Fibroblast of the aortic adventitia (primary cell): ENCODE measurements at regions not wholly inside any gene's neighbourhood (a gene's known extent, or its start where the extent isn't known, plus 50 kb on each side); places are given as distances from the start of the nearest gene placed in this dataset.

Experiments
- DNase-seq: peaks from one replicate; pipeline ENCODE4 v3.0.0-alpha.2; 2010; ENCODE audit warnings: low read depth
- H3K4me3 ChIP-seq: 2 replicates; pipeline ENCODE4 v1.5.1; 2011; ENCODE audit warnings: low read depth, mild to moderate bottlenecking, control low read depth, low read length, moderate library complexity
- TF ChIP-seq, protein P1 (sequence below): IDR thresholded peaks from 2 replicates; pipeline ENCODE4 v1.5.1; 2011; ENCODE audit warnings: mild to moderate bottlenecking, low read length, control low read depth, inconsistent platforms; ENCODE audit not compliant: insufficient read depth

- no peak for DNase-seq
Measured at GRCh38 chr20:40393197-40394079, 295.6 kb downstream of the MAFB start.

DNA sequence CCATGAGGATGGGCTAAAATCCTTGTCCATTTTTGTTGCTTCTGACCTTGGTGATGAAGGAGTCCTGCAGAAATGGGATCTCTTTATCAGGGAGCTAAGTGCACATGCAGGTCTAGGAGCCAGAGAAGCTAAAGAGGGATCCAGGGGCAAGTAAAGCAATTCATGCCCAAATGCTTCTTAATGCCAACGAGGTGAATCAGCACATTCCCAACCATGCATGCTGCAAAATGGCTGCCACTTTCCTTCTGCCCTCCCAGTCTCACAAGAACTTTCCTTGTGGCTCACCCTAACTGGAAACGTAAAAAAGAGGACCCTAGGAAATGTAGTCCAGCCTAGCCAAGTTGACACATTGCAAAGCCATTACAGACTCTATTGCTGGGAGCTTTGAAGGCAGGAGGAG lies 298.4 kb downstream of the MAFB start:
- no peak overlapping the region for H3K4me3 ChIP-seq
- DNase-seq: no peak
- TF ChIP-seq, protein P1, sequence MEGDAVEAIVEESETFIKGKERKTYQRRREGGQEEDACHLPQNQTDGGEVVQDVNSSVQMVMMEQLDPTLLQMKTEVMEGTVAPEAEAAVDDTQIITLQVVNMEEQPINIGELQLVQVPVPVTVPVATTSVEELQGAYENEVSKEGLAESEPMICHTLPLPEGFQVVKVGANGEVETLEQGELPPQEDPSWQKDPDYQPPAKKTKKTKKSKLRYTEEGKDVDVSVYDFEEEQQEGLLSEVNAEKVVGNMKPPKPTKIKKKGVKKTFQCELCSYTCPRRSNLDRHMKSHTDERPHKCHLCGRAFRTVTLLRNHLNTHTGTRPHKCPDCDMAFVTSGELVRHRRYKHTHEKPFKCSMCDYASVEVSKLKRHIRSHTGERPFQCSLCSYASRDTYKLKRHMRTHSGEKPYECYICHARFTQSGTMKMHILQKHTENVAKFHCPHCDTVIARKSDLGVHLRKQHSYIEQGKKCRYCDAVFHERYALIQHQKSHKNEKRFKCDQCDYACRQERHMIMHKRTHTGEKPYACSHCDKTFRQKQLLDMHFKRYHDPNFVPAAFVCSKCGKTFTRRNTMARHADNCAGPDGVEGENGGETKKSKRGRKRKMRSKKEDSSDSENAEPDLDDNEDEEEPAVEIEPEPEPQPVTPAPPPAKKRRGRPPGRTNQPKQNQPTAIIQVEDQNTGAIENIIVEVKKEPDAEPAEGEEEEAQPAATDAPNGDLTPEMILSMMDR: no peak

More at GRCh38 chr20:40393197-40394079, 295.6 kb downstream of the MAFB start:
- TF ChIP-seq, protein P1: no peak
- H3K4me3 ChIP-seq: no peak overlapping the region

DNA sequence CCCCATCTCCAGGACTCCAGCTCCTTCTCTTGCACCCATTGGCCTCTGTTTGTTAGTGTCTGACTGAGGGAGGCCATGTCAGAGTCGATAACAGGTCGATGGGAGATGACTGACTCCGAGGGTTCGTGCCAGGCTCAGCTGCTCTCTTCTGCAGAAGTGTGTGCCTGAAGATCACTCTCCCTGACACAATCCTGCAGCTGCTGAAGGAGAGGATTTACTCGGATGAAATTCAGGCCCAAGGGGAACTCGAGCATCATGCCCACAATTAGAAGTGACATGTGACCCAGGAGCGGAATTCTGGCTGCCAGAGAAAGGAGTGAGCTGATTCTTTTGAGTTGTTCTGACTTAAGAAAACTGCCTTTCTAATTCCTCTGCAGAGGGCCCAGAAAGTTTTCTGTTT lies 318.2 kb downstream of the MAFB start:
- DNase-seq: no peak
- TF ChIP-seq, protein P1: no peak
- H3K4me3 ChIP-seq: no peak overlapping the region

- no peak for DNase-seq
Measured at GRCh38 chr20:40368876-40369275, 320.2 kb downstream of the MAFB start.

GRCh38 chr20:40361916-40362315 lies 327.1 kb downstream of the MAFB start:
- no peak overlapping the region for H3K4me3 ChIP-seq
- TF ChIP-seq, protein P1: no peak
- no peak for DNase-seq

More at GRCh38 chr20:40368876-40369275, 320.2 kb downstream of the MAFB start:
- H3K4me3 ChIP-seq: no peak overlapping the region
- TF ChIP-seq, protein P1: no peak

DNA sequence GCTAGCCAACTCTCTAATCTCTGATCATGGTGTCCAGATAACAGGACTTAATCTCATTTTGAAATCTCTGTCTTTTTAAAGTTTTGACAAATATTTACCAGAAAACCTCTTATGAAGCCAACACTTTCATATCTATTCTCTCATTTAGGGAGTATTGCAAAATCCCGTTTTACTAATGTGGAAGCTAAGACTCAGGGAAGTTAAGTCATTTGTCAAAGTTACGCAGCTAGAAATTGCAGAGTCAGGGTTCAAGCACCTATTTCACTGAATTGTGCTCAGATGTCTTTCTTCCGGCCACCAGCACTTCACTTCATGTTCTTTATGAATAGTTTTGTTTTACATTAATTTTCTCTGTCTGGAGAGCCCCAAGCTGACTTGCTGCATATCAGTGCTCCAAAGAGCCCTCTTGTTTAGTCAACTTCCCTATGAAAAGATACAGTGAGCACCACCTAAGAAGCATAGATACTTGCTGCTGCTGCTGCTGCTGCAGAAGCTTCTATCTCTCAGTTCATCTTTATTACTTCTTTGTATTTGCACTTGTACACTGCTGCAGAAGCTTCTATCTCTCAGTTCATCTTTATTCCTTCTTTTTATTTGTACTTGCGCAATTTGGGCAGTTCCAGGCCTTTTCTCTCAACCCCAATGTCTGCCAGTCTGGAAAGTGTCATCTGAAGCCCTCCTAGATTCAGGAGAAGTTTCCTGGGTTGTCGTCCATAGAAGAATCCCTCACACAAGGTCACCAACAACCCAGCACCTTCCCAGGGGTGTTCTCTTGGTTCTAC lies 329.7 kb downstream of the MAFB start:
- no peak for DNase-seq
- TF ChIP-seq, protein P1: no peak
- H3K4me3 ChIP-seq: no peak overlapping the region
